H9 (cell line): ENCODE measurements at regions not wholly inside any gene's neighbourhood (a gene's known extent, or its start where the extent isn't known, plus 50 kb on each side); places are given as distances from the start of the nearest gene placed in this dataset.

Experiments used
- DNase-seq: peaks from one replicate; pipeline ENCODE4 v3.0.0-alpha.2; 2017
- H2AFZ ChIP-seq: one replicate; pipeline ENCODE4 v1.6.1; 2013; ENCODE audit warnings: mild to moderate bottlenecking, low read length, control low read depth, moderate library complexity
- H2AK5ac ChIP-seq: 2 replicates; pipeline ENCODE4 v1.6.1; 2013; ENCODE audit warnings: low read length, control low read depth, mixed read lengths; ENCODE audit not compliant: insufficient read length
- H2BK120ac ChIP-seq: one replicate; pipeline ENCODE4 v1.6.1; 2013; ENCODE audit warnings: low read depth, mild to moderate bottlenecking, low read length, control low read depth, inconsistent platforms; ENCODE audit not compliant: poor library complexity, severe bottlenecking
- H2BK12ac ChIP-seq: 2 replicates; pipeline ENCODE4 v1.6.1; 2013; ENCODE audit warnings: low read length, control low read depth, mixed read lengths, low read depth; ENCODE audit not compliant: insufficient read length
- H2BK15ac ChIP-seq: 2 replicates; pipeline ENCODE4 v1.6.1; 2013; ENCODE audit warnings: low read depth, low read length, control low read depth
- H2BK20ac ChIP-seq: one replicate; pipeline ENCODE4 v1.6.1; 2013; ENCODE audit warnings: low read depth, mild to moderate bottlenecking, low read length, control low read depth, inconsistent platforms; ENCODE audit not compliant: poor library complexity, severe bottlenecking
- H2BK5ac ChIP-seq: 2 replicates; pipeline ENCODE4 v1.6.1; 2013; ENCODE audit warnings: low read length, control low read depth, mixed read lengths; ENCODE audit not compliant: insufficient read length
- H3K14ac ChIP-seq: 2 replicates; pipeline ENCODE4 v1.6.1; 2013; ENCODE audit warnings: low read length, control low read depth; ENCODE audit not compliant: insufficient read depth
- H3K18ac ChIP-seq: 2 replicates; pipeline ENCODE4 v1.6.1; 2013; ENCODE audit warnings: low read depth, mild to moderate bottlenecking, mixed read lengths, low read length, control low read depth; ENCODE audit not compliant: insufficient read length
- H3K23ac ChIP-seq: 2 replicates; pipeline ENCODE4 v1.6.1; 2013; ENCODE audit warnings: low read length, control low read depth, mixed read lengths, low read depth; ENCODE audit not compliant: insufficient read length
- H3K23me2 ChIP-seq: 2 replicates; pipeline ENCODE4 v1.6.1; 2013; ENCODE audit warnings: low read depth, mild to moderate bottlenecking, mixed read lengths, low read length, control low read depth; ENCODE audit not compliant: insufficient read length, poor library complexity, severe bottlenecking
- H3K27ac ChIP-seq: 2 replicates; pipeline ENCODE4 v1.5.1; 2013; ENCODE audit warnings: low read length, control low read depth, mixed read lengths, low read depth; ENCODE audit not compliant: insufficient read length
- H3K27me3 ChIP-seq: 2 replicates; pipeline ENCODE4 v1.6.1; 2013; ENCODE audit warnings: low read length, control low read depth, inconsistent platforms; ENCODE audit not compliant: insufficient read depth
- H3K4ac ChIP-seq: 2 replicates; pipeline ENCODE4 v1.6.1; 2013; ENCODE audit warnings: low read depth, mild to moderate bottlenecking, control low read depth, inconsistent platforms, low read length, moderate library complexity
- H3K4me1 ChIP-seq: 2 replicates; pipeline ENCODE4 v1.6.1; 2013; ENCODE audit warnings: low read length, control low read depth, inconsistent platforms; ENCODE audit not compliant: insufficient read depth
- H3K4me2 ChIP-seq: 2 replicates; pipeline ENCODE4 v1.6.1; 2013; ENCODE audit warnings: low read length, control low read depth, mixed read lengths; ENCODE audit not compliant: insufficient read length, insufficient read depth
- H3K56ac ChIP-seq: 2 replicates; pipeline ENCODE4 v1.6.1; 2013; ENCODE audit warnings: low read depth, mild to moderate bottlenecking, mixed read lengths, low read length, control low read depth; ENCODE audit not compliant: insufficient read length
- H3K79me1 ChIP-seq: 2 replicates; pipeline ENCODE4 v1.6.1; 2013; ENCODE audit warnings: low read depth, mild to moderate bottlenecking, moderate library complexity, low read length, control low read depth, inconsistent platforms; ENCODE audit not compliant: insufficient read depth, poor library complexity, severe bottlenecking
- H3K79me2 ChIP-seq: 2 replicates; pipeline ENCODE4 v1.6.1; 2013; ENCODE audit warnings: low read length, control low read depth, inconsistent platforms; ENCODE audit not compliant: insufficient read depth
- H3K9ac ChIP-seq: 2 replicates; pipeline ENCODE4 v1.6.1; 2013; ENCODE audit warnings: low read length, control low read depth, mixed read lengths; ENCODE audit not compliant: insufficient read length; ENCODE audit errors: extremely low read depth
- H3K9me3 ChIP-seq: one replicate; pipeline ENCODE4 v1.6.1; 2013; ENCODE audit warnings: low read depth, low read length, inconsistent platforms; ENCODE audit not compliant: control insufficient read depth
- H3T11ph ChIP-seq: one replicate; pipeline ENCODE4 v1.6.1; 2013; ENCODE audit warnings: mild to moderate bottlenecking, low read length, control low read depth, inconsistent platforms
- H4K20me1 ChIP-seq: one replicate; pipeline ENCODE4 v1.6.1; 2013; ENCODE audit not compliant: control insufficient read depth, insufficient read length, insufficient read depth
- H4K5ac ChIP-seq: 2 replicates; pipeline ENCODE4 v1.6.1; 2013; ENCODE audit warnings: low read depth, mild to moderate bottlenecking, mixed read lengths, low read length, control low read depth; ENCODE audit not compliant: insufficient read length
- H4K8ac ChIP-seq: replicated peaks from 2 replicates; pipeline ENCODE4 v1.6.1; 2013; ENCODE audit warnings: low read length, control low read depth, mixed read lengths, low read depth; ENCODE audit not compliant: insufficient read length
- H4K91ac ChIP-seq: 2 replicates; pipeline ENCODE4 v1.6.1; 2013; ENCODE audit warnings: low read depth, mild to moderate bottlenecking, moderate library complexity, mixed read lengths, low read length, control low read depth; ENCODE audit not compliant: insufficient read length
- H3K27ac Mint-ChIP-seq, 3 experiments: 2 replicates in 2 of 3; 3 replicates in 1 of 3; pipeline ENCODE4 v1.8.0; 2020 to 2021; ENCODE audit warnings: mixed read lengths in 3 of 3, mild to moderate bottlenecking in 1 of 3, moderate library complexity in 1 of 3
- H3K27me3 Mint-ChIP-seq: 2 replicates; pipeline ENCODE4 v1.8.0; 2021; ENCODE audit warnings: low read depth, mild to moderate bottlenecking, moderate library complexity, mixed read lengths
- H3K36me3 Mint-ChIP-seq, 3 experiments: 2 replicates in 2 of 3; 3 replicates in 1 of 3; pipeline ENCODE4 v1.8.0; 2020 to 2021; ENCODE audit warnings: low read depth in 3 of 3, mixed read lengths in 3 of 3; ENCODE audit not compliant: insufficient read depth in 1 of 3
- H3K4me1 Mint-ChIP-seq, 2 experiments: 2 replicates each; pipeline ENCODE4 v1.8.0; 2020; ENCODE audit warnings: mixed read lengths in 2 of 2
- H3K4me3 Mint-ChIP-seq, 2 experiments: 2 replicates in 1 of 2; 3 replicates in 1 of 2; pipeline ENCODE4 v1.8.0; 2020 to 2021; ENCODE audit warnings: mild to moderate bottlenecking in 2 of 2, mixed read lengths in 2 of 2, moderate library complexity in 1 of 2
- H3K9me3 Mint-ChIP-seq, 2 experiments: 2 replicates in 1 of 2; 3 replicates in 1 of 2; pipeline ENCODE4 v1.8.0; 2020; ENCODE audit warnings: mild to moderate bottlenecking in 2 of 2, mixed read lengths in 2 of 2, moderate library complexity in 1 of 2
- CTCF ChIP-seq: fragments of 200-600 bp; sonication (generic); conservative IDR thresholded peaks from 3 replicates; pipeline ENCODE4 v1.8.0; 2021; ENCODE audit warnings: antibody characterized with exemption, mild to moderate bottlenecking
- WGBS: extraction: QIAGEN DNeasy Blood & Tissue Kit; methylation state at CpG from one replicate; pipeline ENCODE4 v1.1.7; 2013; ENCODE audit warnings: missing lambda C conversion rate, low lambda C conversion rate, mixed read lengths; ENCODE audit not compliant: insufficient read length; ENCODE audit errors: extremely low coverage; 5-methylcytosine and 5-hydroxymethylcytosine counted together

GRCh38 chr4:177759729-177760128 is 317.5 kb upstream of the AGA start:
- Histone ChIP-seq H3K9me3 (no peaks in the 10 kb centered on the region), H2BK15ac (no peak overlapping the region), H2BK5ac (no peak overlapping the region), H2BK20ac (no peak overlapping the region), H4K5ac (no peak overlapping the region), H3K79me2 (no peaks in the 10 kb centered on the region), H3K23me2 (no peaks in the 10 kb centered on the region), H3K23ac (no peak overlapping the region), H3T11ph (no peak overlapping the region), H3K79me1 (no peaks in the 10 kb centered on the region), H3K27me3 (no peaks in the 10 kb centered on the region), H2BK12ac (no peak overlapping the region), H4K20me1 (no peaks in the 10 kb centered on the region), H4K91ac (no peak overlapping the region), H3K9ac (no peak overlapping the region), H2AK5ac (no peak overlapping the region), H3K56ac (no peak overlapping the region), H3K27ac (no peak overlapping the region), H3K18ac (no peak overlapping the region), H3K4ac (no peak overlapping the region), H3K4me2 (no peak overlapping the region), H4K8ac (no peak overlapping the region), H2BK120ac (no peak overlapping the region), H2AFZ (no peak overlapping the region), H3K14ac (no peak overlapping the region), H3K4me1 (no peaks in the 10 kb centered on the region)
- WGBS = no CpG with 5 or more reads among the region's 3 CpGs
- no peaks in the 10 kb centered on the region; the same call in 1 of the 2 replicates for H3K27me3 Mint-ChIP-seq
- H3K9me3 Mint-ChIP-seq = no peaks in the 10 kb centered on the region
- no peak overlapping the region for H3K27ac Mint-ChIP-seq
- TF ChIP-seq CTCF = no peak
- H3K4me3 Mint-ChIP-seq = no peak overlapping the region
- H3K4me1 Mint-ChIP-seq = no peaks in the 10 kb centered on the region
- no peaks in the 10 kb centered on the region; a peak in 1 of 7 replicates for H3K36me3 Mint-ChIP-seq
- no peak for DNase-seq
